Liver (tissue), 3 donors: ENCODE measurements at regions not wholly inside any gene's neighbourhood (a gene's known extent, or its start where the extent isn't known, plus 50 kb on each side); places are given as distances from the start of the nearest gene placed in this dataset.

Source experiments
- EGR1 ChIP-seq, 2 donors: IDR thresholded peaks; 2 replicates each; pipeline ENCODE4 v1.6.1; 2016 to 2018; ENCODE audit warnings: antibody characterized with exemption in 2 of 2, low read depth in 2 of 2
- GABPA ChIP-seq, 2 donors: IDR thresholded peaks in 1 of 2; conservative IDR thresholded peaks in 1 of 2; 2 replicates each; pipeline ENCODE4 v1.6.1; 2016; ENCODE audit warnings: antibody characterized with exemption in 2 of 2, mild to moderate bottlenecking in 1 of 2, moderate library complexity in 1 of 2
- JUND ChIP-seq, 2 donors: IDR thresholded peaks; 2 replicates each; pipeline ENCODE4 v1.6.1; 2016; ENCODE audit warnings: antibody characterized with exemption in 2 of 2
- RAD21 ChIP-seq, 2 donors: IDR thresholded peaks; 2 replicates each; pipeline ENCODE4 v1.6.1; 2016; ENCODE audit warnings: antibody characterized with exemption in 2 of 2, mild to moderate bottlenecking in 2 of 2
- RXRA ChIP-seq, 2 donors: IDR thresholded peaks; 2 replicates each; pipeline ENCODE4 v1.6.1; 2017 to 2018; ENCODE audit warnings: antibody characterized with exemption in 2 of 2, mild to moderate bottlenecking in 1 of 2
- SP1 ChIP-seq: IDR thresholded peaks from 2 replicates; pipeline ENCODE4 v1.6.1; 2018; ENCODE audit warnings: antibody characterized with exemption, mild to moderate bottlenecking
- YY1 ChIP-seq: IDR thresholded peaks from 2 replicates; pipeline ENCODE4 v1.6.1; 2016; ENCODE audit warnings: antibody characterized with exemption, mild to moderate bottlenecking
- TF ChIP-seq, protein P1 (sequence below): IDR thresholded peaks from 2 replicates; pipeline ENCODE4 v1.6.1; 2016; ENCODE audit warnings: antibody characterized with exemption, mild to moderate bottlenecking
- TF ChIP-seq, protein P2 (sequence below): fragments of 150-350 bp; IDR thresholded peaks from 2 replicates; pipeline ENCODE4 v1.5.1; 2017; ENCODE audit warnings: improper control_type of control experiment, low read depth, low read length; ENCODE audit not compliant: missing input control
- TF ChIP-seq, protein P3 (sequence below): IDR thresholded peaks from 2 replicates; pipeline ENCODE4 v1.6.1; 2016; ENCODE audit warnings: antibody characterized with exemption
- donor health status: healthy.
- donor health status: healthy.

DNA sequence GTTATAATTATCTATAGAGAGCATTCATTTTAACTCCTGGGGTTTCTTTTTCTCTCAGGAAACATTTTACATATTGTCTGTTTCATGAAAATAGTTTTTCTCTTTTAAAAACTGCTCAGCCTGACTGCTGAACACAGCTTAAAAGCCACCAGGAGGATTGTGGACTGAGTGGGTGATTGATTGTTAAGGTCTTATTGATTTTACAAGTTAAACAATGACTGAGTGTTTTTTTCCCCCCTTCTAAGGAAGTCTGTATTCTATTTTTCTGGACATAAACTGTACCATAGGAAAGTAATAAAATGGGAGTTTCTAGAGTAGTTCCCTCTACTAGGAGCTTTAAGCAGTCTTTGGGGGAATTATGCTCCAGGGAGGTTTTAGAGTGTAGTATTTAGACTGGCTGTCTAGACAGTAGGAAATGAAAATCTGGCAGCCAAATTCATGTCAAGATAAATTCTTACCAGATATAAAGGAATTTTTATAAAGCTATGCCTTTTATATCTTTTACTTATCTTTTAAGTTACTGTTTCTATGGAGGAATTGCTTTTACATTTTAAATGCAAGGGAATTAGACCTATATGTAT is 463.9 kb downstream of the PRR16 start:
- TF ChIP-seq, protein P1, sequence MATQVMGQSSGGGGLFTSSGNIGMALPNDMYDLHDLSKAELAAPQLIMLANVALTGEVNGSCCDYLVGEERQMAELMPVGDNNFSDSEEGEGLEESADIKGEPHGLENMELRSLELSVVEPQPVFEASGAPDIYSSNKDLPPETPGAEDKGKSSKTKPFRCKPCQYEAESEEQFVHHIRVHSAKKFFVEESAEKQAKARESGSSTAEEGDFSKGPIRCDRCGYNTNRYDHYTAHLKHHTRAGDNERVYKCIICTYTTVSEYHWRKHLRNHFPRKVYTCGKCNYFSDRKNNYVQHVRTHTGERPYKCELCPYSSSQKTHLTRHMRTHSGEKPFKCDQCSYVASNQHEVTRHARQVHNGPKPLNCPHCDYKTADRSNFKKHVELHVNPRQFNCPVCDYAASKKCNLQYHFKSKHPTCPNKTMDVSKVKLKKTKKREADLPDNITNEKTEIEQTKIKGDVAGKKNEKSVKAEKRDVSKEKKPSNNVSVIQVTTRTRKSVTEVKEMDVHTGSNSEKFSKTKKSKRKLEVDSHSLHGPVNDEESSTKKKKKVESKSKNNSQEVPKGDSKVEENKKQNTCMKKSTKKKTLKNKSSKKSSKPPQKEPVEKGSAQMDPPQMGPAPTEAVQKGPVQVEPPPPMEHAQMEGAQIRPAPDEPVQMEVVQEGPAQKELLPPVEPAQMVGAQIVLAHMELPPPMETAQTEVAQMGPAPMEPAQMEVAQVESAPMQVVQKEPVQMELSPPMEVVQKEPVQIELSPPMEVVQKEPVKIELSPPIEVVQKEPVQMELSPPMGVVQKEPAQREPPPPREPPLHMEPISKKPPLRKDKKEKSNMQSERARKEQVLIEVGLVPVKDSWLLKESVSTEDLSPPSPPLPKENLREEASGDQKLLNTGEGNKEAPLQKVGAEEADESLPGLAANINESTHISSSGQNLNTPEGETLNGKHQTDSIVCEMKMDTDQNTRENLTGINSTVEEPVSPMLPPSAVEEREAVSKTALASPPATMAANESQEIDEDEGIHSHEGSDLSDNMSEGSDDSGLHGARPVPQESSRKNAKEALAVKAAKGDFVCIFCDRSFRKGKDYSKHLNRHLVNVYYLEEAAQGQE: no peak
- TF ChIP-seq, protein P2, sequence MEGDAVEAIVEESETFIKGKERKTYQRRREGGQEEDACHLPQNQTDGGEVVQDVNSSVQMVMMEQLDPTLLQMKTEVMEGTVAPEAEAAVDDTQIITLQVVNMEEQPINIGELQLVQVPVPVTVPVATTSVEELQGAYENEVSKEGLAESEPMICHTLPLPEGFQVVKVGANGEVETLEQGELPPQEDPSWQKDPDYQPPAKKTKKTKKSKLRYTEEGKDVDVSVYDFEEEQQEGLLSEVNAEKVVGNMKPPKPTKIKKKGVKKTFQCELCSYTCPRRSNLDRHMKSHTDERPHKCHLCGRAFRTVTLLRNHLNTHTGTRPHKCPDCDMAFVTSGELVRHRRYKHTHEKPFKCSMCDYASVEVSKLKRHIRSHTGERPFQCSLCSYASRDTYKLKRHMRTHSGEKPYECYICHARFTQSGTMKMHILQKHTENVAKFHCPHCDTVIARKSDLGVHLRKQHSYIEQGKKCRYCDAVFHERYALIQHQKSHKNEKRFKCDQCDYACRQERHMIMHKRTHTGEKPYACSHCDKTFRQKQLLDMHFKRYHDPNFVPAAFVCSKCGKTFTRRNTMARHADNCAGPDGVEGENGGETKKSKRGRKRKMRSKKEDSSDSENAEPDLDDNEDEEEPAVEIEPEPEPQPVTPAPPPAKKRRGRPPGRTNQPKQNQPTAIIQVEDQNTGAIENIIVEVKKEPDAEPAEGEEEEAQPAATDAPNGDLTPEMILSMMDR: no peak
- TF ChIP-seq RXRA (IDR thresholded peaks at IDR 0.05): no peak
- TF ChIP-seq, protein P3, sequence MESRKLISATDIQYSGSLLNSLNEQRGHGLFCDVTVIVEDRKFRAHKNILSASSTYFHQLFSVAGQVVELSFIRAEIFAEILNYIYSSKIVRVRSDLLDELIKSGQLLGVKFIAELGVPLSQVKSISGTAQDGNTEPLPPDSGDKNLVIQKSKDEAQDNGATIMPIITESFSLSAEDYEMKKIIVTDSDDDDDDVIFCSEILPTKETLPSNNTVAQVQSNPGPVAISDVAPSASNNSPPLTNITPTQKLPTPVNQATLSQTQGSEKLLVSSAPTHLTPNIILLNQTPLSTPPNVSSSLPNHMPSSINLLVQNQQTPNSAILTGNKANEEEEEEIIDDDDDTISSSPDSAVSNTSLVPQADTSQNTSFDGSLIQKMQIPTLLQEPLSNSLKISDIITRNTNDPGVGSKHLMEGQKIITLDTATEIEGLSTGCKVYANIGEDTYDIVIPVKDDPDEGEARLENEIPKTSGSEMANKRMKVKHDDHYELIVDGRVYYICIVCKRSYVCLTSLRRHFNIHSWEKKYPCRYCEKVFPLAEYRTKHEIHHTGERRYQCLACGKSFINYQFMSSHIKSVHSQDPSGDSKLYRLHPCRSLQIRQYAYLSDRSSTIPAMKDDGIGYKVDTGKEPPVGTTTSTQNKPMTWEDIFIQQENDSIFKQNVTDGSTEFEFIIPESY: no peak
- no peak for TF ChIP-seq RAD21 (IDR thresholded peaks at IDR 0.05)
- no peak for TF ChIP-seq JUND (IDR thresholded peaks at IDR 0.05)
- TF ChIP-seq SP1: no peak
- TF ChIP-seq YY1: no peak
- TF ChIP-seq GABPA (IDR thresholded peaks at IDR 0.05 in 1 of 2, conservative IDR thresholded peaks at IDR 0.05 in 1 of 2): no peak
- TF ChIP-seq EGR1 (IDR thresholded peaks at IDR 0.05; ENCODE audit: low read depth in 2 of 2): no peak
